GM20000 (cell line): ENCODE measurements at regions not wholly inside any gene's neighbourhood (a gene's known extent, or its start where the extent isn't known, plus 50 kb on each side); places are given as distances from the start of the nearest gene placed in this dataset.
A peak's percentile ranks its signal among the peaks of the same experiment; 100 is the strongest.

Experiments
- DNase-seq: peaks from one replicate; pipeline ENCODE4 v3.0.0; 2012; ENCODE audit warnings: low spot score
- CTCF ChIP-seq: IDR thresholded peaks from 2 replicates; pipeline ENCODE4 v1.5.1; 2012; ENCODE audit warnings: mild to moderate bottlenecking, control low read depth; ENCODE audit errors: extremely low read depth, missing control alignments

- no peak for TF ChIP-seq CTCF
- DNase-seq: no peak
Measured at GRCh38 chr6:17021539-17021889, 80.3 kb upstream of the STMND1 start.

- TF ChIP-seq CTCF: no peak
- DNase-seq: no peak
Measured at GRCh38 chr6:17020889-17021538, 80.8 kb upstream of the STMND1 start.

DNA sequence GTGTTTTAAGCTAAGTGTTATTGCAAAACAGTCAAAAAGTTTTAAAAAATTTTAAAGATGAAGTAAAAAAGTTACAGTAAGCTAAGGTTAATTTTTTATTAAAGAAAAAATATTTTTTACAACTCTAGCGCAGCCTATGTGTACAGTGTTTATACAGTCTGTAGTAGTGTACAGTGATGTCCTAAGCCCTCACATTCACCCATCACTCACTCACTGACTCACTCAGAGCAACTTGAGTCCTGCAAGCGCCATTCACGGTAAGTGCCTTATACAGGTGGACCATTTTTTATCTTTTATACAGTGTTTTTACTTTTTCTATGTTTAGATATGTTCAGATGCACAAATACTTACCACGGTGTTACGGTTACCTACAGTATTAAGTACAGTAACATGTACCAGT lies 83.4 kb upstream of the STMND1 start:
- no peak for TF ChIP-seq CTCF
- DNase-seq: no peak

- no peak for DNase-seq
- no peak for TF ChIP-seq CTCF
Measured at GRCh38 chr6:17017416-17017815, 84.4 kb upstream of the STMND1 start.

GRCh38 chr6:17015551-17016381 lies 86.1 kb upstream of the STMND1 start:
- DNase-seq: no peak
- TF ChIP-seq CTCF: no peak

- DNase-seq: peak; percentile 29
- TF ChIP-seq CTCF: no peak
Measured at GRCh38 chr6:17015144-17015543, 86.7 kb upstream of the STMND1 start.

GRCh38 chr6:17013701-17014100 lies 88.1 kb upstream of the STMND1 start:
- TF ChIP-seq CTCF: no peak
- DNase-seq: no peak
